Ishikawa (cell line): ENCODE measurements at regions not wholly inside any gene's neighbourhood (a gene's known extent, or its start where the extent isn't known, plus 50 kb on each side); places are given as distances from the start of the nearest gene placed in this dataset.

ENCODE experiments used
- FOXM1 ChIP-seq: IDR thresholded peaks from 2 replicates; pipeline ENCODE4 v1.6.1; 2012; ENCODE audit warnings: low read depth, borderline replicate concordance
- TF ChIP-seq, protein P1 (sequence below): IDR thresholded peaks from 2 replicates; pipeline ENCODE4 v1.6.1; 2012

DNA sequence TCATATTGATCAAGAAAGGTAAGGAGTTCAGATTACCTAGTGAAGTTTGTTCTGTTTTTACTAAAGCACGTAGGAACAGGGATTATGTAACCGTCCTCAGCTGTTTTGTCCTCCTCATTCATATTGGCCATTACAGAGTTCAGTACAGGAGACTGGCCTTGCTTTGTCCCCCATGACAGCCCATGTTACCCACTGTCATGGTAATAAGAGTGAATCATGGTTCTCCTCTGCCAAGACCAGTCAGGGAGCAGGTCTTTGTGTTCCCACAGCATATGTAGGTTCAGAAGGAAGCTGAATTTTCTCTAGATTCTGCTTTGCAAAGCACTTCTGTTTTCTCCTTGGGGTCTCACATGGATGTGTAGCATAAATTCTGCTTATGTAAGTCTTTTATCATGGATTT, 106.2 kb upstream of the GPR141 start:
- TF ChIP-seq FOXM1 = no peak
- TF ChIP-seq, protein P1, sequence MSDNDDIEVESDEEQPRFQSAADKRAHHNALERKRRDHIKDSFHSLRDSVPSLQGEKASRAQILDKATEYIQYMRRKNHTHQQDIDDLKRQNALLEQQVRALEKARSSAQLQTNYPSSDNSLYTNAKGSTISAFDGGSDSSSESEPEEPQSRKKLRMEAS = no peak
